NOMO-1 treated with dmso at 0.1 percent for 144 hours (cell line): ENCODE measurements at regions not wholly inside any gene's neighbourhood (a gene's known extent, or its start where the extent isn't known, plus 50 kb on each side); places are given as distances from the start of the nearest gene placed in this dataset.
A peak's percentile ranks its signal among the peaks of the same experiment; 100 is the strongest.

Experiments
- DNase-seq: peaks from one replicate; lab custom pipeline; 2025; ENCODE audit not compliant: unreplicated experiment; lab: John Stamatoyannopoulos, UW

DNA sequence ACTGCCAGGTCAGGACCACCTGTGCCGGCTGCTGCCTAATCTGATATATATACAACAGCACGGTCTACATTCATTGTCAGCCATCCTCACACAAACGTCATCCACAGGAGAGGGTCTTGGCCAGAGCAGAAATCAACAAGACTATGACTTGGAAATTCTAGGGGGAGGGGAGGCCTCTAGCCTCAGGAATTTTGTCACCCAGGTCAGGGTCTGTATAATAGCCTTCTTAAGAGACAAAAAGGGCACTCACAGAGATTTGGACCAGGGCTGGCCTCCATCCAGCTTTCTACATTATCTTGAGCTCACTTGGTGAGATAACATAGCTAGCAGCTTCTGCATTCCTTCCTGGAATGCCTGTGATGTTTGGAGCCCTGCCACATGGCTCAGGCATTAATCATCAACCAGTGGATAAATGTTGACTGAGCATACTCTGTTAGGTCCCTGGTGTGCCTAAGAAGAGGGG lies 50.4 kb upstream of the CTIF start:
- no peak for DNase-seq

DNA sequence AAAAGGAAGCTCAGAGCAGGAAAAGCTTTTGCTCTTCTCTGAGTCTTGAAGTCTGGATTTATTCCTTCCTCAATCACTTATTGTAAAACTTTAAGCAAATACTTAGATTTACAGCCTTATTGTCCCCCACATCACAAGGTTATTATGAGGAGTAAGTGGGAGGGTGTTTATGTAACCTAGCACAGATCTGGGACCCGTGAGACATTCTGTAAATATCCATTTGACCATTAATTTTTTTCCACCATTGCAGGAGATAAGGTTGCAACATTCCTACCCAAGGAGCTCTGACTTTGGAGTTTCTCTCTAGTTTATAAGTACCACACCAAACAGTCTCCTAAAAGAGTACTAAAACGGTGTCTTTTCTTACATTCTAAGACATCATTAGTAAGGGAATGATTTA lies 52.1 kb upstream of the CTIF start:
- DNase-seq: no peak

DNA sequence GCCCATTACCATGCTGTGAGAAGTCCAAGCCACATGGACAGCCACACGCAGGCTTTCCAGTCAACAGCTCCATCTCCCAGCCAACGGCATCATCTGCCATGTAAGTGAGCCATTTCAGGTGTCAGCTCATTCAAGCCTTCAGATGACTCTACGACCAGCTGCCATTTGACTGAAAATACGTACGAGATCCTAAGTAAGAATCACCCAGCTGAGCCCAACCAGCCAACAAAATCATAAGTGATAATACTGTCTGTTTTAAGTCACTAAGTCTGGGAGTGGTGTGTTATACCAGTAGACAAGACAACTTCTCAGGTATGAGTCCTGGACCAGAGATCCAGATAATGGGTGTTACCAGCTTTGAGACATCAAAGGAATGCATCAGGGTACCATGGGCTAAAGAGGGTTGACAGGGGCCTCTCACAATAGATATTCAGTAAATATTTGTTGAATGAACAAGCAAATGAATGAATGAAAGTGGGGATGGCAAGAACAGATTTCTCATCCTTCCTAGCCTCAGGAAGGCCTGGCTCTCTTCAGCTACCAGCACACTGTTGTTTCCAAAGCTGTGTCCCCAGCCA lies 52.9 kb upstream of the CTIF start:
- DNase-seq: no peak

DNA sequence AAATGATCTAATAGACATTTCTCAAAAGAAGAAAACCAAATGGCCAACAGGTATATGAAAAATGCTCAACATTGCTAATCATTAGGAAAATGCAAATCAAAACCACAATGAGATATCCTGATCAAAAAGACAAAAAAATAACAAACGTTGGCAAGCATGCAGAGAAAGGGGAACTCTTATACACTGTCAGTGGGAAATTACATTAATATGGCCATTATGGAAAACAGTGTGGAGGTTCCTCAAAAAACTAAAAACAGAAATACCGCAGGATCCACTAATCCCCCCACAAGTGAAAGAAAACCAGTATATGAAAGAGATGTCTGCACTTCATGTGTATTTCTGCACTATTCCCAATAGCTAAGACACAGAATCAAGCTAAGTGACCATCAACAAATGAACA lies 57.7 kb upstream of the CTIF start:
- DNase-seq: no peak

DNA sequence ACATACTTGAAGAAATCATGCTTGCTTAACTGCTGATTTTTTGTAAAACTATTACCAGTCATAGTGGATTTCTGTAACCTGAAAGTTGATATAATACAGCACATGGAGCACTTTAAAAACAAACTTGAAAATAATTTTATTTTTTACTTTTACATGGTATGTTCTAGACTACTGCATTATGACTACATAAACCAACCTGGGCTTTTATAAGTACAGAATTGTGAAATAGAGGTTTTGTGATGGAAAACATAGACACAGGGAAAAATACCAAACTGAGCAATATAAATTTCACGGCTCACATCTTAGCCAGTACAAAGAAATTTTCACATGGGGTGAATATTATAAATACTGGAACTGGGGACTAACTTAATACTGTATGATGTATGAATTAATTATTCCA lies 59.3 kb upstream of the CTIF start:
- DNase-seq: no peak

DNA sequence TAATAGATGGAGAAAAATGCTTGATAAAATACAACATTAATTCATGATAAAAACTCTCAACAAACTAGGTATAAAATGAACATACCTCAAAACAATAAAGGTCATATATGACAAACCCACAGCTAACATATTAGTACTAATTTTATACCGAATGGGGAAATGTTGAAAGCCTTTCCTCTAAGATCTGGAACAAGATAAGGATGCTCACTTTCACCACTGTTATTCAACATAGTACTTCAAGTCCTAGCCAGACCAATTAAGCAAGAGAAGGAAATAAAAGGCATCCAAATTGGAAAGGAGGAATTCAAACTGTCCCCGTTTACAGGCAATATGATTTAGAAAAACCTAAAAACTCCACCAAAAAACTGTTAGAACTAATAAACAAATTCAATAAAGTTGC lies 61.5 kb upstream of the CTIF start:
- no peak for DNase-seq

DNA sequence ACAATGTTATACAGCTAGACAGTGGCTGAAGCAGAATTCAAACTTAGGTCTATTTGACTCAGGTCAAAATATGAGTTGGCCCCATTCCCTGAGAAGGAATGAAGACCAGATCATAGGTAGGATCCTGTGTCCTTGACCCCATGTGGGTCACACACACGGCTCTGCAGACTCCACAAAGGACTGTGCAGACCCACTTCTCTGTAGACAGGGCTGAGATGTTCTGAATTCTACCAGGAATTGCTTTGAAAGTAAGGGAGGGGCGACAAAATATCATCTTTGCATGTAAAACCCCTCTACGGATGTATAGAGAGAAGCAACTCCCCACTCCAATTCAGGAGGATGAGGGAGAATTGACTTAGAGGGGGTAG lies 62.3 kb upstream of the CTIF start:
- no peak for DNase-seq

DNA sequence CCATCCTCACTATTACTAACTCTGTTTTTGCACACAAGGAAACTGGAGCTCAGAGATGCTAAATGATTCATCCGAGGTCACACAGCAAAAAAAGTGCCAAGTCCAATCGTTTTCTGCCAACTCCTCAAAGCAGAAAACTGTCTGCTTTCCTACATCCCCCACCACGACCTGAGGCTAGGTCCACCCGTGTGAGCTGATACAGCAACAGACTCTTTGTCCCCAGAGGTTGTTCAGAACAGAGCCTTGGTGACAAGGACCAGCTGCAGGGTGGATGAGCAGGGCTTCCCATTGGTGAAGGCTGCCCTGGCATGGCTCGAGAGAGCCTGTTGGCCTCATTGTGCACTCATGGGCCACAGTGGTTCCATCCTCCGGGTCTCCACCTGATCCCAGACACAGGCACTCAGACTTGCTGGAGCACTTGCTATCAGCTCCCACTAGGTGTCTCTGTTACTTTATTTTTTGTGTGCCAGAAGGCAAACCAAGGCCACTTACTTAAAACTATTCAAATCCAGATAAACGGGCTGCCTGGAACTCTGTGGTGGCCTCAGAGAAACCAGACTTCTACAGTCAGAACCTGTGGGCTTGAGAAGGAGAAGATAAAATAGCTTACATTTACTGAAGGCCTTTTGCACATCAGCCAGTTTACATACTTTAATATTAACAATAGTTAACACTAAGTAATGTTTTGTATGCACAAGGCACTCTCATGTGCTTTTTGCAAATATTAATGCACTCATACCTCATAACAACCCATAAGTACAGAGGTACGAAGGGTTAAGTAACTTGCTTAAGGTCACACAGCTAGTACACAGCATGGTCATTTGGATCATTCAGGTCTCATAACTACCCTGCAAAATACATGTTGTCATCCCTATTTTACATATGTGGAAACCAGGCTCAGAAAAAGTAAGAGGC lies 62.9 kb upstream of the CTIF start:
- DNase-seq: peak; percentile 73

DNA sequence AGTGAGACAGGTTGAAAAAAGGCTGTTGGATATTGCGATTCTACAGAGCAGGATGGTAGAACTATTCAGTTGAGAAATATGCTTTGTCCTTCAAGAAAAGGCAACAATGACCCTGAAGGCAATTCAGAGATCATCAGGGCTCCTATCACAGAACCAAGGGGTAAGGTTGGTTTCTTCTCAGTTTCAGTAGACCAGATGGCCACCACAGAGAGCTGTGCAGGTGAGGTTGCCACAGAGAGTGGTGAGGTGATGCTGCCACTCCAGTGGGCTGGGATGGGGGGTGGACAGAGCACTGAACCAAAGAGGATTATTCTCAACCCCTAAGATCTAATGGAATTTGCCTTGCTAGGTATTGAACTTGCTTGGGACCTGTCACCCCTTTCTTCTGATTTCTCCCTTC lies 64.6 kb upstream of the ZBTB7C start:
- DNase-seq: no peak

DNA sequence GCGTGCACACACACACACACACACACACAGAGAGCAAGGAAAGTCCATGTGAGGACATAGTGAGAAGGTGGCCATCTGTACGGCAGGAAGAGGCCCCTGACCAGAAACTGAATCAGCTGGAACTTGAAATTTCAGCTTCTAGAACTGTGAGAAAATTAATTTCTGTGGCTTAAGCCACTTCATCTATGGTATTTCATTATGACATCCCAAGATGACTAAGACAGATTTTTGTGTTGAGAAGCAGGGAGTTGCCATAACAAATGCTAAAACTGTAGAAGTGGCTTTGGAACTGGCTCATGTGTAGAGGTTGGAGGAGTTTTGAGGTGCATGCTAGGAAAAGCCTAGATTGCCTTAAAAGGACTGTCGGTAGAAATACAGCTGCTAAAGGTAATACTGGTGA lies 63.4 kb upstream of the ZBTB7C start:
- no peak for DNase-seq

DNA sequence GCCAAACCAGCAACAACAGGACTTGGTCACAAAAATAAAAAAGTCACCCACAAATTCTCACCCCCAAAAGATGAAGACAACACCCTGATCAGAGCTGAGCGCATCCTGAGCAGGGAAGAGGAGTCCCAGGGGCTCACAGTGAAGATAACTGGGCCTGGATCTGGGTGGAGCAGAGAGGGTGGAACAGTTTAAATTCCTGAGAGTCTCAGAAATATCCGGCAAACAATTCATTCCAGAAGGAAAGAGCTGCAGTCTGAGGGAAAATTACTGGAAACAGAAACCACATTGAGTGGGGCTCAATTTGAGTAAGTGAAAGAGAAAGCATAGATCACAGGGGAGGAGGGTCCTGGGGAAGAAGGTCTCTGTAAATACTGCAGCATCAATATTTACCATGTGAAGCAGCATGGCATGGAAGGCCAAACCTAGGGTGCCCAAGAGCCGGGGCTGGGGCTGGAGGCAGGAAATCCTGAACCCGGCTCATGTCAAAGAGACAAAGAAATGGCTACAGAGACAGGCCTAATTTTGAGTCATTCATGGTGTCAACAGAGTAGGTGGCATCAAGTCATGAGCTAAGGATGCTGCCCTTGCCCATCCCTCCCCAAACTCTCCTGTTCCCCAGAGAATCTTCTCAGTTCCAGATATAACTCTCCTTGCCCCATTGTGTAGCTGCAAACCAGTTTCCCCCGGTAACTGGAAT lies 61.4 kb upstream of the ZBTB7C start:
- no peak for DNase-seq

DNA sequence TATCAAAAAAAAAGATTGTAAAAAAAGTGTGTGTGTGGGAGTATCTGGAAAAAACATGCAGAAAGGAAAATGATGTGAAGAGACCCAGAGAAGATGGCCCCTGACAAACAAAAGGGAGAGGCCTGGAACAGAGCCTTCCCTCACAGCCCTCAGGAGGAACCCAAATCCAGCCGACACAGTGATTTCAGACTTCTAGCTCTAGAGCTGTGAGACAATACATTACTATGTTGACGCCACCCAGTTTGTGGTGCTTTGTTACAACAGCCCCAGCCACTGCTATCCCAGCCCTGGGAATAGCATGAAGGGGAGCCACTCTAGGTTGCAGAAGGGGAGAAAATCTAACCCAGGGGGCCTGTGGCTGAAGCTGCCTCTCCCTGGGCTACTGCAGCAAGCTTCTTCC lies 59.0 kb upstream of the ZBTB7C start:
- DNase-seq: no peak

DNA sequence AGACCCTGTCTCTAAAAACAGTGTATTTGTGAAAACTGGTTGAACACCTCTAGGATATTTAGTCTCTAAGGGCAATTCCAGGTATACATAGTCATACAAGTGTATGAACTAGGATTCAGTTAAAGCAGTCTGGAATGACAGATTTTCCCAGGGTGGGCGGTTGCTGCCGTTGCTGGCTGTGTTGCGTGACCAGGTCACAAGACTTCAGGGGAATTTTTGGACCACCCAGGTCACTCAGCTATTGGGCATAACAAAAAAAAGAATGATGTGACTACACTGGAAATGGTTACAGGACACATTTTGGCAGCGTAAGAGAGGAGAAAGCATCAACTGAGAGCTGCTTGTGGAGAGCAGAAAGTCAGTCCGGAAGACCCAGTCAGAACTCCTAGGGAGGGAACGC lies 58.0 kb upstream of the ZBTB7C start:
- no peak for DNase-seq

DNA sequence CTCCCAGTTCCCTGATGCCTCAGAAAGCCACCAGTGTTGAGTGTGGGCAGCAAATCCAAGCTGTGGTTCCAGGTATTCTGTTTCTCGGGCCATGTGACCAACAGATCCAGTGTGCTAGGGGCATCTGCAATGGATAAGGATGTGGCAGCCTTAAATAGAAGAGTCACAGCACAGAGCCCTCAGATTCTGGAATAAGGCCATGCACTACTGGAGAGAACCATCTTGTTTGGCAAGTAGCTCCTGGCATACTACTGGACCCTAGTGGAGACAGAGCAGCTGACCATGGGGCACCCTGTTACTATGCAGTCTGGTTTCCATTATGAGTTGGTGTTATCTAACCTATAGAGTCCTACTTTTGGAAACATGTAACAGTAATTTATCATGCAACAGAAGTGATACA lies 53.3 kb upstream of the ZBTB7C start:
- DNase-seq: no peak

DNA sequence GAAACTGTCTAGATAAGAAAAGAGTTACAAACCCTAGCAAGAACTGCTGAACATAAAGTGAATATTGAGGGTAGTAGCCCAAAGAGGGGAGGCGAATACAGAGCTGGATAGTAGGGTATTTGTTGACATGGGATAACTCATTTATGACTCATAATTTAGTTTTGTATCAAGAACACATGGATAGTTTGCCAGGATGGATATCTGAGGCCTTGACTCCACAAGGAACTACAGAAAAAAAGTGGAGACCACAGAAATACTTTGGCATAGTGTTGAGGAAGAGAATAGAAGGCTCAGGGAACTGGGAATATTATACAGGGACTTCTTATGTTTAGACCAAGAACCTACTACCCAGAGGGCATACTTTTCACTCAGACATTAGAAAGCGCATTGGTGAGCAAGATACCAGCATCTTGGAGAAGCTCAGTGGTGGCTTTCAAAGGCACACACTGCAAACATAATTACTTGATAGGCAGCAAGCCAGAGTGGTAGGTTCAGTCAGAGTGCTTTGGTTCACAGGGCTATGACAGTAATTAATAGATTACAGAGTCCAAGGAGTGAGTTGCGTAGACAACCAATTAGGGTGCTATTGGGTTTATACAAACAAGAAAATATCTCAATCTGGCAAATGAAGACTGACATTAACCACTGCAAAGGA lies 51.9 kb upstream of the ZBTB7C start:
- DNase-seq: no peak

DNA sequence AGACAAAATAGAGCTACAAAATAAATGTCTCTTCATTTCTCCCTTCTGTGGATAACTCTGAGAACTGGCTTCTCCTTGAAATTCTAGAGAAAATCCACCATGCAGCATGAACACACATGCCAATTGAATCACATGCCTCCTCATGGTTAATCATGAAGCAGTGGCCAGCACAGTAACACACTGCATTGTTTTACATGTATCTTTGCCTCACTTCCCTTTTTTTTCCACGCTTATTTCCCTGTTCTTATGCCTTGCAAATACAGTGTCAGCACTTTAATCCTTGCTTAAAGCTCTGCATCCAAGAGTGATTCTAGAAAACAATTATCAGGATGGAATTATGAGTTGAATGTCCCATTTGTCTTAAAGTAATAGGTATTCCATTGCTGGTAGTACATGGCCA lies 50.3 kb upstream of the ZBTB7C start:
- DNase-seq: peak; percentile 11

DNA sequence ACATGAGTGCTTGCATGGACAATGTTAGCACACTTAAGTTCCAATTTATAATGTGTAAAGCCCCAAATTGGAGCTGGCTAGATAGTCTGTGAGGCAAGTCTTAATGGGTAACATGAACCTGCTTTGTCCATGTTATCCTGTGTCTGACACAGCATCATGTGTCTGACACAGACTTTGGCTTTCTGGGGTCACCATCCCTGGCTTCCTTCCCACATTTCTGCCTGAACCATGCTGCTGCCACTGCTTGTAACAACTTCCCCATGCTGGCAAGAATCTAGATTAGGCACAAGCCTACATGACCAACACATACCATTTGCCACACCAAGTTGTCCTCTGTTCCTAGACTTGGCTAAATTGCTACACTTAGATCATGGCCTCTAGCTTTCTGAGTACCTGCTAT lies 49.8 kb upstream of the ZBTB7C start:
- no peak for DNase-seq
